ENCODE measurements at regions not wholly inside any gene's neighbourhood (a gene's known extent, or its start where the extent isn't known, plus 50 kb on each side); places are given as distances from the start of the nearest gene placed in this dataset.
A peak's percentile ranks its signal among the peaks of the same experiment; 100 is the strongest.
"Not testable (repeated sequence)": the region's sequence is repeated elsewhere in the genome, so short reads cannot be mapped to it uniquely, and the experiment has no call there.

DNA sequence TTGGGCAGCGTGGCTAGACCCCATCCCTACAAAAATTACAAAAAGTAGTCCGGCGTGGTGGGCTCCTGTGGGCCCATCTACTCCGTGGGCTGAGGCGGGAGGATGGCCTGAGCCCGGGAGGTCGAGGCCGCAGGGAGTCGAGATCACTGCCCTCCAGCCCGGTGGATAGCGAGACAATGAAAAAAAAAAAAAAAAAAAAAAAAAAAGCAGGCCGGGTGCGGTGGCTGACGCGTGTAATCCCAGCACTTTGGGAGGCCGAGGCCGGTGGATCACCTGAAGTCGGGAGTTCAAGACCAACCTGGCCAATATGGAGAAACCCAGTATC, 110.5 kb upstream of the LPCAT1 start:
- peak overlapping the region; percentile 88 to 97 (median 90) for H3K27ac Mint-ChIP-seq
- peaks cover 29 to 32% of the 10 kb centered on the region in 2 donors for H3K4me1 Mint-ChIP-seq
- H3K9me3 Mint-ChIP-seq = no peaks in the 10 kb centered on the region
- H3K36me3 Mint-ChIP-seq = peaks cover 0 to 5% (median 0%) of the 10 kb centered on the region in 3 donors
- H3K27me3 Mint-ChIP-seq (ENCODE audit: low read depth in 3 of 3) = peaks cover 7 to 13% (median 13%) of the 10 kb centered on the region in 3 donors
- no peak for DNase-seq
- H3K4me3 Mint-ChIP-seq = peak overlapping the region; percentile 90 to 96 (median 92)

DNA sequence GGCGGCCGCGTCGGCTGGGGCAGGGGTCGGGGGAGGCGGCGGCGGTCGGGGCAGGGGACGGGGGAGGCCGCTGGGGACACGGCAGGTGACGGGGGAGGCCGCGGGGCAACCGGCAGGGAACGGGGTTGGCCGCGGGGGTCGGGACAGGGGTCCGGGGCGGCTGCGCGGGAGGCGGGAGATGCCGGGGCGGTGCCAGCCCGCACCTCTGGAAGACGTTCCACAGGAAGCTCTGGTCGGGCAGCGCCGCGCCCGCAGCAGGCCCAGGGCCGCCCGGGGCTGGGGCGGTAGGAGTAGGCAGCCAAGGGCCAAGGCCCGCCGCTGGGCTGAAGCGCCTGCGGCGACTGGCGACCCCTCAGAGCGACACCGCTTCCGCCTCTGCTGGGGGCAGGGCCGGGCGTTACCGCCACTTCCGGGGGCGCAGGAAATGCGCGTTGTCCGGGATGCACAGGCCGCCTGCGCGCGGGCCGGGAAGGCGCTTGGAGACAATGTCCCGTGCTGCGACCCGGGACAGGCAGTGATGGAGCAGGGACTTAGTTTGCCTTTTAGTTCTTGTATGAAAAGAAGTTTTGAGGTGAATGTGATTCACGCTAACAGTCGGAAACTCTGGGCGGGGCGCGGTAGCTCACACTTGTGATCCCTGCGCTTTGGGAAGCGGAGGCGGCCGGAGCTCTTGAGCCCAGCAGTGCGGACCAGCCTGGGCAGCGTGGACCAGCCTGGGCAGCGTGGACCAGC, 110.0 kb upstream of the LPCAT1 start:
- peaks cover 7 to 13% (median 13%) of the 10 kb centered on the region in 3 donors for H3K27me3 Mint-ChIP-seq (ENCODE audit: low read depth in 3 of 3)
- H3K4me3 Mint-ChIP-seq = peak overlapping the region; percentile 90 to 96 (median 92)
- H3K4me1 Mint-ChIP-seq = peaks cover 29 to 32% of the 10 kb centered on the region in 2 donors
- peaks cover 0 to 5% (median 0%) of the 10 kb centered on the region in 3 donors for H3K36me3 Mint-ChIP-seq
- H3K9me3 Mint-ChIP-seq = no peaks in the 10 kb centered on the region
- peak overlapping the region; percentile 88 to 97 (median 90) for H3K27ac Mint-ChIP-seq
- DNase-seq = peak; percentile 81 to 83 (median 82)

DNA sequence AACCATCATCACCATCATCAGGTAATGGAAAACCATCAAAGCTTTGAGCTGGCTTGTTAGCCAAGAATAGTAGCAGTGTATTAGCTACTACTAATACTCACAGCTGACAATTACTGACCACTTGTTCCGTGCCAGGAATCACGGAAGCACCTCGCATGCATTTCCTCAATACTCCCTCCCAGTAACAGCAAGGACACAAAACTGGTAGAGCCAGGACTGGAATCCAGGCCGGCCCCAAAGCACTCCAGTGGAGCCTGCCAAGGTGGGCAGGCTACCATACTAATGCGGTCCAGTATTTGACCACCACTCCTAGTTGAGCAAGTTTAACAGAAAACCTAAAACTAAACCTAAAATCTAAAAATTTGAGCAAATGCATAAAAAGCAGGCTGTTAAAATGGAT, 107.2 kb upstream of the LPCAT1 start:
- H3K27me3 Mint-ChIP-seq (ENCODE audit: low read depth in 3 of 3) = peaks cover 5 to 13% (median 11%) of the 10 kb centered on the region in 3 donors
- H3K4me3 Mint-ChIP-seq = peak overlapping the region in 1 of 5 donors; percentile 13
- not testable (repeated sequence) for H3K9me3 Mint-ChIP-seq, DNase-seq
- H3K36me3 Mint-ChIP-seq = peaks cover 4 to 17% (median 5%) of the 10 kb centered on the region in 3 donors
- peak overlapping the region in 1 of 6 donors; percentile 28 for H3K27ac Mint-ChIP-seq
- peaks cover 29 to 32% of the 10 kb centered on the region in 2 donors for H3K4me1 Mint-ChIP-seq

DNA sequence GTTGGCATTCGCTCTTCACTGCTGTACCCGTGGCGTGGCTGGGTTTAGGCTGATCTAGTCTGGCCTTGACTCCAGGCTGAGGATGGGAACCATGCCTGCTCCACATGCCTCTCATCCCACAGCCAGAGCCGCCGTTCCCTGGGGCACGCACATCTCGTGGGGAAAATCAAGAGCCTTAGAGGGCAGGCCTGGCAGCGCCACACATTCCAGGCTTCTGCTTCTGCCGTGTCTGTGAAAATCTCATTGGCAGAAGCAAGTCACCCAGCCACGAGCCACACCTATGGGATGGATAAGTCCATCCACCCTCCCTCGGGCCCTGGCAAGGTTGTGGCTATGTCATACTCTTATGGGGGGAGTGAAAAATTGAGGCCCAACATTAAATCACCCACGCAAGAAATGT, 102.6 kb upstream of the LPCAT1 start:
- not testable (repeated sequence) for H3K9me3 Mint-ChIP-seq; H3K27ac Mint-ChIP-seq; H3K27me3 Mint-ChIP-seq (ENCODE audit: low read depth in 3 of 3); H3K4me1 Mint-ChIP-seq; H3K4me3 Mint-ChIP-seq; DNase-seq
- H3K36me3 Mint-ChIP-seq = peaks cover 14 to 52% (median 14%) of the 10 kb centered on the region in 3 donors

DNA sequence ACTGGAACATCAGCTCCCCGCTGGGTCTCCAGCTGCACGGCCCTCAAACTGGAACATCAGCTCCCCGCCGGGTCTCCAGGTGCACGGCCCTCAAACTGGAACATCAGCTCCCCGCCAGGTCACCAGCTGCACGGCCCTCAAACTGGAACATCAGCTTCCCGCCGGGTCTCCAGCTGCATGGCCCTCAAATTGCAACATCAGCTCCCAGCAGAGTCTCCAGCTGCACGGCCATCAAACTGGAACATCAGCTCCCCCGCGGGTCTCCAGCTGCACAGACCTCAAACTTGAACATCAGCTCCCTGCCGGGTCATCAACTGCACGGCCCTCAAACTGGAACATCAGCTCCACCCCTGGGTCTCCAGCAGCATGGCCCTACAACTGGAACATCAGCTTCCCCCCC, 95.8 kb upstream of the LPCAT1 start:
- DNase-seq; H3K4me1 Mint-ChIP-seq; H3K4me3 Mint-ChIP-seq; H3K27ac Mint-ChIP-seq; H3K9me3 Mint-ChIP-seq; H3K27me3 Mint-ChIP-seq (ENCODE audit: low read depth in 3 of 3): not testable (repeated sequence)
- peaks cover 22 to 61% (median 29%) of the 10 kb centered on the region in 3 donors for H3K36me3 Mint-ChIP-seq

DNA sequence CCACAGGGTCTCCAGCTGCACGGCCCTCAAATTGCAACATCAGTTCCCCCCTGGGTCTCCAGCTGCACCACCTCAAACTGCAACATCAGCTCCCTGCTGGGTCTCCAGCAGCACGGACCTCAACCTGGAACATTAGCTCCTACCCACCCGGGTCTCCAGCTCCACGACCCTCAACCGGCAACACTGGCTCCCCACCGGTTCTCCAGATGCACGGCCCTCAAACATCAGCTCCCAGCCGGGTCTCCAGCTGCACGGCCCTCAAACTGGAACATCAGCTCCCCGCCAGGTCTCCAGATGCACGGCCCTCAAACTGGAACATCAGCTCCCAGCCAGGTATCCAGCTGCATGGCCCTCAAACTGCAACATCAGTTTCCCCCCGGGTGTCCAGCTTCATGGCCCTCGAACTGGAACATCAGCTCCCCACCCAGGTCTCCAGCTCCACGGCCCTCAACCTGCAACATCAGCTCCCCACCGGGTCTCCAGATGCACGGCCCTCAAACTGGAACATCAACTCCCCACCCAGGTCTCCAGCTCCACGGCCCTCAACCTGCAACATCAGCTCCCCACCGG, 94.6 kb upstream of the LPCAT1 start:
- H3K4me1 Mint-ChIP-seq; H3K27ac Mint-ChIP-seq; H3K9me3 Mint-ChIP-seq; H3K4me3 Mint-ChIP-seq; H3K27me3 Mint-ChIP-seq (ENCODE audit: low read depth in 3 of 3); DNase-seq: not testable (repeated sequence)
- H3K36me3 Mint-ChIP-seq = peaks cover 16 to 56% (median 29%) of the 10 kb centered on the region in 3 donors

- H3K27me3 Mint-ChIP-seq (ENCODE audit: low read depth in 3 of 3); H3K4me3 Mint-ChIP-seq; DNase-seq; H3K4me1 Mint-ChIP-seq; H3K9me3 Mint-ChIP-seq; H3K27ac Mint-ChIP-seq: not testable (repeated sequence)
- H3K36me3 Mint-ChIP-seq = peaks cover 23 to 60% (median 35%) of the 10 kb centered on the region in 3 donors
Measured at GRCh38 chr5:1617236-1617755, 93.5 kb upstream of the LPCAT1 start.

DNA sequence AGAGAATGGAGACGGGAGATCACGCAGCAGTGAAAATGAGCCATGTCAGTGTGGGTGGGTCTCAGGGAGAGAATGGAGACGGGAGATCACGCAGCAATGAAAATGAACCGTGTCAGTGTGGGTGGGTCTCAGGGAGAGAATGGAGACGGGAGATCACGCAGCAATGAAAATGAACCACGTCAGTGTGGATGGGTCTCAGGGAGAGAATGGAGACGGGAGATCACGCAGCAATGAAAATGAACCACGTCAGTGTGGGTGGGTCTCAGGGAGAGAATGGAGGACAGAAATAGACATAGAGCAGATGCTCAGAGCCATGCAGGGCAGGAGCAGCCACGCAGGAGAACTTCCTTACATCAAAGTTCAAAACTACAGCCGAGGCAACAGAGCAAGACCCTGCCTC, 89.8 kb upstream of the LPCAT1 start:
- not testable (repeated sequence) for H3K27ac Mint-ChIP-seq; H3K4me3 Mint-ChIP-seq; DNase-seq; H3K4me1 Mint-ChIP-seq; H3K27me3 Mint-ChIP-seq (ENCODE audit: low read depth in 3 of 3); H3K9me3 Mint-ChIP-seq
- H3K36me3 Mint-ChIP-seq = peaks cover 16 to 56% (median 27%) of the 10 kb centered on the region in 3 donors

DNA sequence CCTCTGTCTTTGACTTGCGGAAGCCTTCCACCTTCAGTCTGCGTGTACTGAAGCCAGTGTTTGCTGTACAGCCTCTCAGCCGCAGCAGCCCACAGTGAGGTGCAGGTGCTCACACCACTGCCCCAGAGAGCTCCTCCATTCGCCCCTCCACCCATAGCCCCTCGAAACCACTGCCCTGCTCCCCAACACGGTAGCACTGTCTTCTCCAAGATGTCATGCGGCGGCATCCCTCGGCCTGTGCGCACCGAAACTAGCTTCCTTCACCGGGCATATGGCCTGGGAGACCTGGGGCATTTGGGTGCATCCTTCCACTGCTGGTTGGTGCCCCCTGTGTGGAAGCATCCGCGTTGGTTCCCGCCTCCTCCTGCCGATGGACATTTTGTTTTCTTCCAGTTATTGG, 86.8 kb upstream of the LPCAT1 start:
- DNase-seq; H3K27me3 Mint-ChIP-seq (ENCODE audit: low read depth in 3 of 3); H3K9me3 Mint-ChIP-seq; H3K4me3 Mint-ChIP-seq; H3K27ac Mint-ChIP-seq: not testable (repeated sequence)
- Mint-ChIP-seq H3K4me1 (peaks cover 16 to 21% of the 10 kb centered on the region in 2 donors), H3K36me3 (peaks cover 9 to 31% (median 16%) of the 10 kb centered on the region in 3 donors)

DNA sequence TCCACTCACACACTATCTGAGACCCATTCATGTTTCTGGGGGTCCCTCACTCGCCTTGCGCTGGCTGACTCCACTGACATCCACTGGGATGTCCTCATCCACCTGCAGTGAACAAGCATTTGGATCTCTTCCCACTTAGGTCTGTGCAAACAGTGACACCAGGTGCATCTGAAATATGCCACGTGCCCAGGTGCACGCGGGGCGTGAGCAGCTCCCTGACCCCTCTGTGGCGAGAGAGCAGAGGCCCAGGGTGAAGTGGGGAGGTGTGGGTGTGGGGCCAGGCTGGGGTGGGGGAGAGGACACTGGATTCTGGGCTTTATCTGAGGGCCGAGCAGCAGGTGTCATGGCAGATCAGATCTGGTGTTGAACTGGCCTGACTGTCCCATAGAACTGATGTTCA, 85.4 kb upstream of the LPCAT1 start:
- H3K27me3 Mint-ChIP-seq (ENCODE audit: low read depth in 3 of 3); DNase-seq; H3K27ac Mint-ChIP-seq; H3K9me3 Mint-ChIP-seq: not testable (repeated sequence)
- peak overlapping the region in 2 of 5 donors; percentile 24 for H3K4me3 Mint-ChIP-seq
- H3K4me1 Mint-ChIP-seq = peaks cover 16 to 21% of the 10 kb centered on the region in 2 donors
- peaks cover 9 to 26% (median 19%) of the 10 kb centered on the region in 3 donors for H3K36me3 Mint-ChIP-seq

DNA sequence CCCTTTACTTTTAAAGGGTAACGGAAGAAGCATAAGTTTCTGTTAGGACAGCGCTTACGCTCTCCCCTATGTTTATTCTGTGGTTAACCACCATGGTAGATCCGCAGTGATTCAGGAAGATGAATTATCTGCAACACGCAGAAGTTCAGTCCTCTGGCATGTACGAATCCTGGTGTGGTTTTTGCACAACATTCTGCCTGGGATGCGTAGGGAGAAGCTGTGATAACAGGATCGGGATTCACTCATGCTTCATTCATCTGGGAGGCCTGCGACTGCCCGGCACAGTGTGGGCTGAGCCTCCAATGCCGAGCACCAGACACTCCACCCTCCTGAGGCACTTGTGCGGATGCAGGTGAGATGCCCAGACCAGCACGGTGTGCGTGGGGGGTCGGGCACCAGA, 84.6 kb upstream of the LPCAT1 start:
- H3K4me3 Mint-ChIP-seq = peak overlapping the region in 1 of 5 donors; percentile 42

DNA sequence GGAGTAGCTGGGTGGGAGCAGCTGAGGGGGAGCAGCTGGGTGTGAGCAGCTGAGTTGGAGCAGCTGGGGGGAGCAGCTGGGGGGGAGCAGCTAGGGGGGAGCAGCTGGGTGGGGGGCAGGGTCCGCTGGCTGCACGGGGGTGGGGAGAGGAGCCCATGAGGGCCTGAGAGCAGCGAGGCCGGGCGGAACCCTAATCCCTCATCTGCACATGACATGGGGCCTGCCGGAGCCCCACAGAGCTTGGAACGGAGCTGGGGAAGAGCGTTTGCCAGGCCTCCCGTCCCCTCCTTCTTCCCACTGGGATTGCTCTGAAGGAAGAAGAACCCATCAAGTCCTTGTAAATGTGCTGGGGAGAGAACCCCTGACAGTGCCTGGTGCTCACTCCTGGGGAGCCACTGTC, 83.2 kb upstream of the LPCAT1 start:
- not testable (repeated sequence) for DNase-seq; H3K27me3 Mint-ChIP-seq (ENCODE audit: low read depth in 3 of 3); H3K9me3 Mint-ChIP-seq; H3K4me3 Mint-ChIP-seq; H3K27ac Mint-ChIP-seq
- Mint-ChIP-seq H3K4me1 (peaks cover 16 to 21% of the 10 kb centered on the region in 2 donors), H3K36me3 (peaks cover 4 to 18% (median 13%) of the 10 kb centered on the region in 3 donors)

More for the DNA sequence above, 84.6 kb upstream of the LPCAT1 start:
- H3K9me3 Mint-ChIP-seq; H3K27ac Mint-ChIP-seq; H3K27me3 Mint-ChIP-seq (ENCODE audit: low read depth in 3 of 3): not testable (repeated sequence)
- Mint-ChIP-seq H3K4me1 (peaks cover 16 to 21% of the 10 kb centered on the region in 2 donors), H3K36me3 (peaks cover 7 to 22% (median 20%) of the 10 kb centered on the region in 3 donors)
- peak; percentile 17 to 34 (median 20) for DNase-seq

DNA sequence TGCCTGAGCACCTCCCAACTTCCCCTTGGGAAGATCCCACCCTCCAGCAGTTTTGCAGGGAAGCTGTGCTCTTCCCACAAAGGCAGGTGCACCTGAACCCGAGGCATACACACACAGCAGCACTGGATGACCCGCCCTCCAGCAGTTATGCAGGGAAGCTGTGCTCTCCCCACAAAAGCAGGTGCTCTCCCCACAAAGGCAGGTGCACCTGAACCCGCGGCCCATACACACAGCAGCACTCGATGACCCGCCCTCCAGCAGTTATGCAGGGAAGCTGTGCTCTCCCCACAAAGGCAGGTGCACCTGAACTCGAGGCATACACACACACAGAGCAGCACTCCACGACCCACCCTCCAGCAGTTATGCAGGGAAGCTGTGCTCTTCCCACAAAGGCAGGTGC, 80.2 kb upstream of the LPCAT1 start:
- H3K27me3 Mint-ChIP-seq (ENCODE audit: low read depth in 3 of 3) = not testable (repeated sequence)

GRCh38 chr5:1601565-1601964, 77.8 kb upstream of the LPCAT1 start:
- not testable (repeated sequence) for H3K27me3 Mint-ChIP-seq (ENCODE audit: low read depth in 3 of 3); H3K4me1 Mint-ChIP-seq; H3K4me3 Mint-ChIP-seq; DNase-seq; H3K9me3 Mint-ChIP-seq; H3K27ac Mint-ChIP-seq
- peaks cover 14 to 25% (median 19%) of the 10 kb centered on the region in 3 donors for H3K36me3 Mint-ChIP-seq

More for the DNA sequence above, 80.2 kb upstream of the LPCAT1 start:
- DNase-seq, H3K9me3 Mint-ChIP-seq, H3K4me3 Mint-ChIP-seq, H3K27ac Mint-ChIP-seq: not testable (repeated sequence)
- H3K36me3 Mint-ChIP-seq = peaks cover 9 to 18% (median 17%) of the 10 kb centered on the region in 3 donors
- H3K4me1 Mint-ChIP-seq = peaks cover 13 to 16% of the 10 kb centered on the region in 2 donors
